Upper lobe of left lung (tissue), 4 donors: ENCODE measurements at regions not wholly inside any gene's neighbourhood (a gene's known extent, or its start where the extent isn't known, plus 50 kb on each side); places are given as distances from the start of the nearest gene placed in this dataset.

Experiments
- EP300 ChIP-seq, 4 donors: sonication (generic); formaldehyde crosslinking; IDR thresholded peaks; one replicate each; pipeline ENCODE4 v1.5.1; 2017; ENCODE audit warnings: antibody characterized with exemption in 4 of 4, control low read depth in 2 of 4
- POLR2A ChIP-seq, 4 donors: fragments of 450-650 bp; IDR thresholded peaks; one replicate each; pipeline ENCODE4 v1.5.1; 2016 to 2017; ENCODE audit warnings: antibody characterized with exemption in 4 of 4, mild to moderate bottlenecking in 2 of 4
- POLR2AphosphoS5 ChIP-seq, 2 donors: sonication (generic); formaldehyde crosslinking; IDR thresholded peaks; one replicate each; pipeline ENCODE4 v1.5.1; 2017; ENCODE audit warnings: antibody characterized with exemption in 2 of 2
- TF ChIP-seq, protein P1 (sequence below), 6 experiments: fragments of 450-650 bp in 4 of 6; fragments of 200-600 bp in 2 of 6; sonication (generic) in 2 of 6; IDR thresholded peaks; one replicate each; pipeline ENCODE4 v1.5.1; 2016 to 2019; ENCODE audit warnings: antibody characterized with exemption in 6 of 6

DNA sequence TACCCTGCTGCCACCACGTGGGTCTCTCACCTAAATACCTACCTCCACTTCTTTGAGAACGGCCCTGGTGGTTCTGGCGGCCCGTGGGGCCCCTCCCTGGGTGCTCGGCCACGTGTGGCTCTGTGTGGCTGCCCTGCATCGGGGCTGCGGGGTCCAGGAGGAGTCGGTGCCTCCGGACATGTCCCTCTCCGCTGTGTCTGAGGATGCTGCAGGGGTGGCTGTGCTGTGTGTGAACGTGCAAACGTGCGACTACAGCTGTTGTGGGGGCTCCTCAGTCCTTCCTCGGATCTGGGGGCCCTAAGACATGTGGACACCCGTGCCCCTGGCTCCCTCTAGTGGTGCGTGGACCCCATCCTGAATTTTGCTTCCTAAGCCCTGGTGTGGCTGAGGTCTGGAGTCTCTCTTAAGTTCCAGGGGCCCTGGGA, 691.8 kb downstream of the QKI start:
- TF ChIP-seq EP300 (IDR thresholded peaks at IDR 0.05) (no peak), POLR2A (IDR thresholded peaks at IDR 0.05) (no peak), POLR2AphosphoS5 (IDR thresholded peaks at IDR 0.05) (no peak)
- TF ChIP-seq, protein P1, sequence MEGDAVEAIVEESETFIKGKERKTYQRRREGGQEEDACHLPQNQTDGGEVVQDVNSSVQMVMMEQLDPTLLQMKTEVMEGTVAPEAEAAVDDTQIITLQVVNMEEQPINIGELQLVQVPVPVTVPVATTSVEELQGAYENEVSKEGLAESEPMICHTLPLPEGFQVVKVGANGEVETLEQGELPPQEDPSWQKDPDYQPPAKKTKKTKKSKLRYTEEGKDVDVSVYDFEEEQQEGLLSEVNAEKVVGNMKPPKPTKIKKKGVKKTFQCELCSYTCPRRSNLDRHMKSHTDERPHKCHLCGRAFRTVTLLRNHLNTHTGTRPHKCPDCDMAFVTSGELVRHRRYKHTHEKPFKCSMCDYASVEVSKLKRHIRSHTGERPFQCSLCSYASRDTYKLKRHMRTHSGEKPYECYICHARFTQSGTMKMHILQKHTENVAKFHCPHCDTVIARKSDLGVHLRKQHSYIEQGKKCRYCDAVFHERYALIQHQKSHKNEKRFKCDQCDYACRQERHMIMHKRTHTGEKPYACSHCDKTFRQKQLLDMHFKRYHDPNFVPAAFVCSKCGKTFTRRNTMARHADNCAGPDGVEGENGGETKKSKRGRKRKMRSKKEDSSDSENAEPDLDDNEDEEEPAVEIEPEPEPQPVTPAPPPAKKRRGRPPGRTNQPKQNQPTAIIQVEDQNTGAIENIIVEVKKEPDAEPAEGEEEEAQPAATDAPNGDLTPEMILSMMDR (IDR thresholded peaks at IDR 0.05) = peak in 2 of 6 experiments; percentile 29
